HepG2 (cell line): ENCODE measurements at regions not wholly inside any gene's neighbourhood (a gene's known extent, or its start where the extent isn't known, plus 50 kb on each side); places are given as distances from the start of the nearest gene placed in this dataset.

Source experiments
- ATAC-seq: fragments of 200-7000 bp; cut with Tn5 transposase; 3 replicates; pipeline ENCODE4 v1.9.1; 2020; ENCODE audit warnings: mild to moderate bottlenecking, moderate library complexity
- BruUV-seq: library from RNA; stranded (reverse); fragments of 400-500 nt; replicated peaks from 2 replicates; lab custom pipeline; 2021; lab: Mats Ljungman, UMichigan
- CTCF ChIA-PET: fragments of 300-600 bp; formaldehyde crosslinking; extraction: SDS; loops from one replicate; lab custom pipeline; 2021; ENCODE audit warnings: low total read pairs, inconsistent platforms, low intra/inter-chr PET ratio; lab: Yijun Ruan, JAX
- POLR2A ChIA-PET: fragments of 350-600 bp; sonication (Branson Sonifier 250); formaldehyde crosslinking; loops from one replicate; lab custom pipeline; 2020; ENCODE audit warnings: antibody characterized with exemption, inconsistent platforms; lab: Yijun Ruan, JAX
- DNase-seq: peaks from one replicate; pipeline ENCODE4 v3.0.0-alpha.2; 2015; ENCODE audit warnings: low spot score
- FAIRE-seq: peaks from 3 replicates; lab custom pipeline; 2011; peaks lifted over from hg19 to GRCh38; lab: Jason Lieb, UNC
- H2AFZ ChIP-seq: one replicate; pipeline ENCODE4 v1.6.1; 2011; ENCODE audit warnings: low read length, inconsistent platforms
- H3K27ac ChIP-seq: fragments of 300-600 bp; 3 replicates; pipeline ENCODE4 v1.8.0; 2011; ENCODE audit warnings: mixed run types, mild to moderate bottlenecking, mixed read lengths, low read length, inconsistent platforms; ENCODE audit not compliant: insufficient read depth; ENCODE audit errors: extremely low read length
- H3K27me3 ChIP-seq, 2 experiments: fragments of 200-600 bp in 1 of 2; 2 replicates in 1 of 2; 3 replicates in 1 of 2; pipeline versions ENCODE4 v1.6.0 to v1.8.0; 2011; ENCODE audit warnings: low read length in 2 of 2, mild to moderate bottlenecking in 2 of 2, moderate library complexity in 2 of 2, inconsistent platforms in 1 of 2; ENCODE audit not compliant: insufficient read depth in 2 of 2, control insufficient read depth in 1 of 2
- H3K36me3 ChIP-seq, 2 experiments: fragments of 200-600 bp in 1 of 2; replicated peaks in 1 of 2; 2 replicates in 1 of 2; 3 replicates in 1 of 2; pipeline versions ENCODE4 v1.5.1 to v1.8.0; 2011; ENCODE audit warnings: low read length in 2 of 2, inconsistent platforms in 1 of 2; ENCODE audit not compliant: insufficient read depth in 2 of 2, control insufficient read depth in 1 of 2
- H3K4me1 ChIP-seq: 2 replicates; pipeline ENCODE4 v1.5.1; 2012; ENCODE audit warnings: low read length, inconsistent platforms; ENCODE audit not compliant: insufficient read depth
- H3K4me2 ChIP-seq: 2 replicates; pipeline ENCODE4 v1.6.0; 2011; ENCODE audit warnings: low read depth, low read length, inconsistent platforms
- H3K4me3 ChIP-seq, 3 experiments: fragments of 200-600 bp in 1 of 3; sonication (generic), shearing (Covaris generic) in 1 of 3; replicated peaks in 1 of 3; 2 replicates each; pipeline ENCODE4 v1.5.1; 2011 to 2016; ENCODE audit warnings: low read length in 3 of 3, inconsistent platforms in 2 of 3, low read depth in 2 of 3, mild to moderate bottlenecking in 2 of 3, control low read depth in 1 of 3, mixed read lengths in 1 of 3; ENCODE audit not compliant: insufficient read depth in 1 of 3
- H3K79me2 ChIP-seq: one replicate; pipeline ENCODE4 v1.6.1; 2011; ENCODE audit warnings: low read length, inconsistent platforms; ENCODE audit not compliant: insufficient read depth
- H3K9ac ChIP-seq: 2 replicates; pipeline ENCODE4 v1.6.0; 2011; ENCODE audit warnings: mild to moderate bottlenecking, low read depth, low read length, inconsistent platforms; ENCODE audit not compliant: insufficient read depth
- H3K9me3 ChIP-seq: 2 replicates; pipeline ENCODE4 v1.5.1; 2012; ENCODE audit warnings: mild to moderate bottlenecking, low read length
- H4K20me1 ChIP-seq: 2 replicates; pipeline ENCODE4 v1.6.0; 2011; ENCODE audit warnings: inconsistent platforms, mild to moderate bottlenecking, low read length, moderate library complexity; ENCODE audit not compliant: insufficient read depth
- AGO2 ChIP-seq: fragments of 200-400 bp; formaldehyde crosslinking; optimal IDR thresholded peaks from 2 replicates; pipeline ENCODE3; 2017; ENCODE audit warnings: mild to moderate bottlenecking, low read depth, low read length, moderate library complexity
- CREB3 ChIP-seq: sonication (generic); formaldehyde crosslinking; IDR thresholded peaks from 2 replicates; pipeline ENCODE4 v1.5.0; 2020; ENCODE audit warnings: missing genetic modification reagents
- CREM ChIP-seq, 2 experiments: sonication (generic) in 1 of 2; formaldehyde crosslinking in 1 of 2; IDR thresholded peaks; 2 replicates each; pipeline versions ENCODE4 v1.4.0 to v1.6.1; 2016 to 2020; ENCODE audit warnings: antibody characterized with exemption in 1 of 2, mild to moderate bottlenecking in 1 of 2, missing genetic modification reagents in 1 of 2
- GMEB2 ChIP-seq: IDR thresholded peaks from 2 replicates; pipeline ENCODE4 v1.6.1; 2016; ENCODE audit warnings: missing biosample characterization, missing genetic modification reagents, low read depth
- IRF1 ChIP-seq: sonication (generic); formaldehyde crosslinking; IDR thresholded peaks from 2 replicates; pipeline ENCODE4 v1.4.0; 2020; ENCODE audit warnings: low read depth, mild to moderate bottlenecking, missing genetic modification reagents
- MLX ChIP-seq: IDR thresholded peaks from 2 replicates; pipeline ENCODE4 v1.6.1; 2016
- ZHX2 ChIP-seq, 2 experiments: sonication (generic) in 1 of 2; formaldehyde crosslinking in 1 of 2; IDR thresholded peaks; 2 replicates each; pipeline versions ENCODE4 v1.6.1 to v1.9.0; 2014 to 2022; ENCODE audit warnings: antibody characterized with exemption in 1 of 2, borderline replicate concordance in 1 of 2, inconsistent platforms in 1 of 2, low read depth in 1 of 2, missing genetic modification reagents in 1 of 2
- ZNF275 ChIP-seq: sonication (generic); formaldehyde crosslinking; IDR thresholded peaks from 2 replicates; pipeline ENCODE4 v1.8.0; 2022; ENCODE audit warnings: missing genetic modification reagents, mild to moderate bottlenecking, inconsistent platforms, borderline replicate concordance
- ZNF543 ChIP-seq: sonication (generic); formaldehyde crosslinking; IDR thresholded peaks from 2 replicates; pipeline ENCODE4 v1.4.0; 2020; ENCODE audit warnings: mild to moderate bottlenecking, missing genetic modification reagents
- WGBS: methylation state at CpG from one replicate; pipeline ENCODE4 v1.1.6; 2017; ENCODE audit warnings: low lambda C conversion rate; 5-methylcytosine and 5-hydroxymethylcytosine counted together
- in situ Hi-C: cut with HindIII; loops from 2 replicates; pipeline ENCODE4 v1.10.0; 2017; ENCODE audit warnings: low pct_unique_long_range_greater_than_20kb; ENCODE audit not compliant: extremely low pct_ligation_motif_present
- intact Hi-C: fragments of 100-400 bp; cut with micrococcal nuclease; formaldehyde crosslinking; loops from one replicate; pipeline ENCODE4 v1.10.0; 2022; ENCODE audit not compliant: unreplicated experiment

- no TSS peak for BruUV-seq
- H3K4me2 ChIP-seq = no peak overlapping the region
- DNase-seq (no peak), FAIRE-seq (no peak), ATAC-seq (no peak)
- in situ Hi-C loops = no loop called here
- intact Hi-C loops = no loop called here
- peaks cover 22% of the 10 kb centered on the region for H3K9me3 ChIP-seq
- 0% methylated on average over 1 of the region's 1 CpG for WGBS
- peaks cover 14% of the 10 kb centered on the region for H3K4me1 ChIP-seq
- CTCF ChIA-PET = no interaction called here
- H3K27me3 ChIP-seq = no peaks in the 10 kb centered on the region
- no peaks in the 10 kb centered on the region for H3K79me2 ChIP-seq
- no peak overlapping the region for H3K9ac ChIP-seq
- POLR2A ChIA-PET = no interaction called here
- no peak for TF ChIP-seq ZHX2 (IDR thresholded peaks at IDR 0.05; ENCODE audit: low read depth)
- TF ChIP-seq ZHX2 (CRISPR knock-in tag; IDR thresholded peaks at IDR 0.05; ENCODE audit: borderline replicate concordance) = no peak
- no peak for TF ChIP-seq AGO2
- no peak for TF ChIP-seq MLX (CRISPR knock-in tag)
- TF ChIP-seq IRF1 (CRISPR knock-in tag) = no peak
- no peak for TF ChIP-seq ZNF275
- TF ChIP-seq CREM (IDR thresholded peaks at IDR 0.05) = no peak
- no peak for TF ChIP-seq CREM (CRISPR knock-in tag; IDR thresholded peaks at IDR 0.05)
- TF ChIP-seq CREB3 (CRISPR knock-in tag) = no peak
- no peak for TF ChIP-seq GMEB2 (CRISPR knock-in tag)
- TF ChIP-seq ZNF543 (CRISPR knock-in tag) = no peak
- no peak overlapping the region for H3K27ac ChIP-seq
- no peaks in the 10 kb centered on the region for H4K20me1 ChIP-seq
- no peak overlapping the region for H2AFZ ChIP-seq
- H3K36me3 ChIP-seq = no peaks in the 10 kb centered on the region
- no peak overlapping the region for H3K4me3 ChIP-seq
These were observed 249.4 kb upstream of the B3GALT2 start for GRCh38 chr1:193435781-193436180.
